Sigmoid colon (tissue), 6 donors: ENCODE measurements at regions not wholly inside any gene's neighbourhood (a gene's known extent, or its start where the extent isn't known, plus 50 kb on each side); places are given as distances from the start of the nearest gene placed in this dataset.

Source experiments
- DNase-seq: peaks from one replicate; pipeline ENCODE4 v3.0.0-alpha.2; 2019
- H3K27ac ChIP-seq, 4 donors: fragments of 200-600 bp; sonication (generic); one replicate each; pipeline ENCODE4 v1.5.1; 2016 to 2019; ENCODE audit warnings: mild to moderate bottlenecking in 1 of 4
- H3K27me3 ChIP-seq, 3 donors: fragments of 200-600 bp; sonication (generic); one replicate each; pipeline ENCODE4 v1.5.1; 2019; ENCODE audit warnings: mild to moderate bottlenecking in 1 of 3
- H3K36me3 ChIP-seq, 4 donors: fragments of 200-600 bp; sonication (generic); one replicate each; pipeline ENCODE4 v1.5.1; 2016 to 2019
- H3K4me1 ChIP-seq, 4 donors: fragments of 200-600 bp; sonication (generic); one replicate each; pipeline ENCODE4 v1.5.1; 2017 to 2019
- H3K4me3 ChIP-seq, 4 donors: fragments of 200-600 bp; sonication (generic); one replicate each; pipeline ENCODE4 v1.5.1; 2017 to 2019; ENCODE audit warnings: mild to moderate bottlenecking in 2 of 4, moderate library complexity in 1 of 4
- H3K9me3 ChIP-seq, 4 donors: fragments of 200-600 bp in 3 of 4; sonication (generic) in 3 of 4; one replicate each; pipeline versions ENCODE4 v1.5.1 to v1.6.1; 2013 to 2019
- EP300 ChIP-seq, 4 donors: sonication (generic); formaldehyde crosslinking; IDR thresholded peaks; one replicate each; pipeline ENCODE4 v1.6.1; 2017; ENCODE audit warnings: antibody characterized with exemption in 4 of 4
- POLR2A ChIP-seq, 2 donors: fragments of 450-650 bp; IDR thresholded peaks; one replicate each; pipeline ENCODE4 v1.6.1; 2016; ENCODE audit warnings: antibody characterized with exemption in 2 of 2, mild to moderate bottlenecking in 2 of 2, moderate library complexity in 2 of 2
- POLR2AphosphoS5 ChIP-seq, 4 donors: sonication (generic); formaldehyde crosslinking; IDR thresholded peaks; one replicate each; pipeline ENCODE4 v1.6.1; 2017; ENCODE audit warnings: antibody characterized with exemption in 4 of 4
- WGBS, 2 donors: extraction: QIAGEN DNeasy Blood & Tissue Kit; methylation state at CpG; one replicate each; pipeline ENCODE4 v1.1.7; 2013; 5-methylcytosine and 5-hydroxymethylcytosine counted together
- intact Hi-C: fragments of 100-400 bp; cut with DNase I; formaldehyde crosslinking; loops from one replicate; pipeline ENCODE4 v1.15.1; 2023
- TF ChIP-seq, protein P1 (sequence below), 4 experiments: fragments of 450-650 bp in 3 of 4; fragments of 200-600 bp in 1 of 4; IDR thresholded peaks; one replicate each; pipeline ENCODE4 v1.5.1; 2016 to 2019; ENCODE audit warnings: antibody characterized with exemption in 4 of 4, mild to moderate bottlenecking in 3 of 4, moderate library complexity in 2 of 4
- donor health status: healthy with polysubstance abuse.
- donor health status: healthy.

DNA sequence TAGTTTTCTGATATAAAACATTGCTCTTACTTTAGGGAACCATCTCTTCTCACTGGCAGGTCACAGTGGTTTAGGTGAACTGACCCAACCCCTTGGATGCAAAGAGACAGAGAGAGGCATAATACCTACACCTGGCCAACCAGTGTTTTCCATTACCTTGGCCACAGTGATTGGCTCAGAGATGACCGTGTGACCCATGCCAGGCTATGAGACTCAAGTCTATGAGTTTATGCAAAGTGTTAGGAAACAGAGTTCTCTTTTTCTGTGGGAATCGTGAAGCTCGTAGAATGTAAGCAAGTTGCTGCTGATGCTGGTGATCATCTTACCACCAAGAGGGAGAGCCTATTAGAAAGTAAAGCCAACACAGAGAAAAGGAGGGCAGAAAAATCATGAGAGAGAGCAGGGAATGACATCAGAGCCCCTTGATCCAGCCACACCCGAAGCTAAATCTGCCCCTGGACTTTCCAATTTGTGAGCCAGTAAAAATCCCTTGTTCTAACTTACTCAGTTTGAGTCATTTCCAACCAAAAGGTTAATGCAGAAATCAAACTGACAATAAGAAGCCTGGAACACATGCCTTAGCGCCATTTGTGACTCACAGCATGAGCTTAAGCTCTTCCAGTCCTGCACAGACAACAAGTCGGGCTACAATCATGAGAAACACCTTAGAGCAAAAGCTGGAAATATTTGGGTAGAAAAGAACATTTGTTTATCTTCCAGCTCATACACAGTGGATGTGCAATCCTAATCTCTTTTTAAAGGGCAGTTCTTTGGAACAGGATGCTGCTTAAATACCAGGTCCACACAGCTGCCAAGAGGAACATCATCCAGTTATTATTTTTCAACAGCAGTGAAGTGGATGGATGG is 81.3 kb upstream of the KAZN start:
- Histone ChIP-seq H3K4me1 (peaks cover 0 to 35% (median 17%) of the 10 kb centered on the region in 4 donors), H3K27ac (peak overlapping the region; percentile 49 to 79 (median 55)), H3K36me3 (no peaks in the 10 kb centered on the region), H3K9me3 (no peaks in the 10 kb centered on the region), H3K27me3 (no peaks in the 10 kb centered on the region), H3K4me3 (no peak overlapping the region)
- WGBS, 2 donors, result 73 to 84% methylated on average over 6 of the region's 6 CpGs
- intact Hi-C loops, result no loop called here
- peak; percentile 73 for DNase-seq
- TF ChIP-seq POLR2AphosphoS5 (IDR thresholded peaks at IDR 0.05), result peak in 3 of 4 donors; percentile 51 to 66 (median 55)
- TF ChIP-seq EP300 (IDR thresholded peaks at IDR 0.05), result no peak
- no peak for TF ChIP-seq POLR2A (IDR thresholded peaks at IDR 0.05)
- TF ChIP-seq, protein P1, sequence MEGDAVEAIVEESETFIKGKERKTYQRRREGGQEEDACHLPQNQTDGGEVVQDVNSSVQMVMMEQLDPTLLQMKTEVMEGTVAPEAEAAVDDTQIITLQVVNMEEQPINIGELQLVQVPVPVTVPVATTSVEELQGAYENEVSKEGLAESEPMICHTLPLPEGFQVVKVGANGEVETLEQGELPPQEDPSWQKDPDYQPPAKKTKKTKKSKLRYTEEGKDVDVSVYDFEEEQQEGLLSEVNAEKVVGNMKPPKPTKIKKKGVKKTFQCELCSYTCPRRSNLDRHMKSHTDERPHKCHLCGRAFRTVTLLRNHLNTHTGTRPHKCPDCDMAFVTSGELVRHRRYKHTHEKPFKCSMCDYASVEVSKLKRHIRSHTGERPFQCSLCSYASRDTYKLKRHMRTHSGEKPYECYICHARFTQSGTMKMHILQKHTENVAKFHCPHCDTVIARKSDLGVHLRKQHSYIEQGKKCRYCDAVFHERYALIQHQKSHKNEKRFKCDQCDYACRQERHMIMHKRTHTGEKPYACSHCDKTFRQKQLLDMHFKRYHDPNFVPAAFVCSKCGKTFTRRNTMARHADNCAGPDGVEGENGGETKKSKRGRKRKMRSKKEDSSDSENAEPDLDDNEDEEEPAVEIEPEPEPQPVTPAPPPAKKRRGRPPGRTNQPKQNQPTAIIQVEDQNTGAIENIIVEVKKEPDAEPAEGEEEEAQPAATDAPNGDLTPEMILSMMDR (IDR thresholded peaks at IDR 0.05), result no peak

DNA sequence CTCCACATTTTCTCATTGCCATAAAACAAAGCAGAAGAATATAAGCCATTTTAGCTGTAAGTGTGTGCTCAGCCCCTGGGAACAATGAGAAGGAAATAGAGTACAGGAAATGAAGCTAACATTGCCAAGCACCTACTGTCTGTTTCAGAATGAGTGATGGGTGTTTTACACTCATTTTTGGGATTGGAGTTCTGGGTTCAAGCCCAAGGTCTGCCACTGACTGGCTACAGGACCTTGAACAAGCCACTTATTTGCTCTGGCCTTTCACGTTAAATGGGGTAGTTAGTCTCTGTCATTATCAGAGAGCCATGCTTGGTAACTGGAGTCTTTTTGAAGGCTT is 80.7 kb upstream of the KAZN start:
- peak overlapping the region; percentile 6 to 79 (median 55) for H3K27ac ChIP-seq
- H3K4me3 ChIP-seq, result no peak overlapping the region
- H3K9me3 ChIP-seq, result no peaks in the 10 kb centered on the region
- TF ChIP-seq, protein P1 (IDR thresholded peaks at IDR 0.05), result no peak
- no peak for TF ChIP-seq EP300 (IDR thresholded peaks at IDR 0.05)
- TF ChIP-seq POLR2AphosphoS5 (IDR thresholded peaks at IDR 0.05), result no peak
- TF ChIP-seq POLR2A (IDR thresholded peaks at IDR 0.05), result no peak
- no peaks in the 10 kb centered on the region for H3K27me3 ChIP-seq
- no peak for DNase-seq
- 89 to 98% methylated on average over 1 of the region's 1 CpG for WGBS, 2 donors
- no peaks in the 10 kb centered on the region for H3K36me3 ChIP-seq
- peaks cover 0 to 37% (median 15%) of the 10 kb centered on the region in 4 donors for H3K4me1 ChIP-seq
- intact Hi-C loops, result no loop called here

DNA sequence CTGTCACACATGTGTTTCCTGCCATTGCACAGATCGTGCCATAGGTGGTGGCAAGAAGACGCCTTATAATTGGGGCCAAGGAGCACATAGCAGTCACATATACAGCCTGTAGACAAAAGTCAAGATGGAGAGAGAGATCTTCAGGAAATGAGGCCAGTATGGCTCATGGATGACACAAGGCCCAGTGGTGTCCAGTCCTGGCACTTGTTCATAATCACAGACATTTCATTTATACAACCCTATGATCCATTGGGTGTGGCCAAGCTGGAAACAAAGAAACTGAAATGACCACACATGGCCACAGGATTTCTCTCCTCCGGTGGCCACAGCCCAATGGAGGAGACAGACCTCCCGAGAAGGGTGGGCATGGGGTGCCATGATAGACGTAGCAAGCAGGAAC is 78.5 kb upstream of the KAZN start:
- H3K27me3 ChIP-seq, result no peaks in the 10 kb centered on the region
- peaks cover 0 to 37% (median 15%) of the 10 kb centered on the region in 4 donors for H3K4me1 ChIP-seq
- H3K36me3 ChIP-seq, result no peaks in the 10 kb centered on the region
- no peak overlapping the region for H3K4me3 ChIP-seq
- peak overlapping the region in 2 of 4 donors; percentile 46 to 50 for H3K27ac ChIP-seq
- TF ChIP-seq POLR2A (IDR thresholded peaks at IDR 0.05) (no peak), EP300 (IDR thresholded peaks at IDR 0.05) (no peak), POLR2AphosphoS5 (IDR thresholded peaks at IDR 0.05) (no peak)
- TF ChIP-seq, protein P1 (IDR thresholded peaks at IDR 0.05), result no peak
- 84 to 89% methylated on average over 5 of the region's 5 CpGs for WGBS, 2 donors
- DNase-seq, result no peak
- intact Hi-C loops, result no loop called here
- no peaks in the 10 kb centered on the region for H3K9me3 ChIP-seq

DNA sequence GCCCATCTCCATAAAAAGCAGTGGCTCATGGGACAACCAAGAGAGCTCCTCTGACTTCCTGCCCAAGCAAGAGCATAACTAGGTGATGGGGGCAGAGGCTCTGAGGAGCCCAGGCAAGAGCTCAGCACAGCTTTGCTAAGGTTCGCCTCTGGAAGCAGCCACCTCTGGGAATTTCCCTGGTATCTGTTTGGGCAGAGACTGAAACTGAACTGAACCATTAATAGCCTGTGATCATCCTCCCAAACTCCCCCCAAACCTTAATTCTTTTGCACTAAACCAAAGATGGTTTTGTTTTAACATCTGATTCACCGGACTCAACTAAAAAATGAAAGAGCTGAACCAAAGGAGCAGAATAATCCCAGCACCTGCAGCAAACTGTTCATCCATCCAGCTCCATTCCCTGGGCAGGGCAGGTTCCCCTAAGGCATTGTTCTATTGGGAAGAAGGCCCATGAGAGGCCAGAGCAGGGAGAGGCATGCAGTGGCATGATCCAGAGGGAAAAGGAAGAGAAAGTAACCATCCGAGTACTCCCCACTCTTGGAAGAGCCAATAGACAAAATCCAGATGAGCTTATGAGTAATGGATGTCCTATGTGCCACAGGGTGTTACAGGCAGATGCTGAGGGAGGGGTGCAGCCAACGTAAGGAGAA is 77.8 kb upstream of the KAZN start:
- Histone ChIP-seq H3K4me3 (no peak overlapping the region), H3K27me3 (no peaks in the 10 kb centered on the region), H3K9me3 (no peaks in the 10 kb centered on the region), H3K27ac (peak overlapping the region in 3 of 4 donors; percentile 50 to 73 (median 60)), H3K36me3 (no peaks in the 10 kb centered on the region), H3K4me1 (peaks cover 0 to 37% (median 15%) of the 10 kb centered on the region in 4 donors)
- WGBS, 2 donors, result 85 to 88% methylated on average over 4 of the region's 4 CpGs
- intact Hi-C loops, result no loop called here
- DNase-seq, result peak; percentile 28
- TF ChIP-seq, protein P1 (IDR thresholded peaks at IDR 0.05), result no peak
- TF ChIP-seq EP300 (IDR thresholded peaks at IDR 0.05) (no peak), POLR2AphosphoS5 (IDR thresholded peaks at IDR 0.05) (no peak), POLR2A (IDR thresholded peaks at IDR 0.05) (no peak)
